Anterior cingulate cortex (tissue), 58 donors: ENCODE measurements at regions not wholly inside any gene's neighbourhood (a gene's known extent, or its start where the extent isn't known, plus 50 kb on each side); places are given as distances from the start of the nearest gene placed in this dataset.

Experiments used
- DNase-seq, 58 donors: peaks; one replicate each; lab custom pipeline; 2025; lab: John Stamatoyannopoulos, UW

DNA sequence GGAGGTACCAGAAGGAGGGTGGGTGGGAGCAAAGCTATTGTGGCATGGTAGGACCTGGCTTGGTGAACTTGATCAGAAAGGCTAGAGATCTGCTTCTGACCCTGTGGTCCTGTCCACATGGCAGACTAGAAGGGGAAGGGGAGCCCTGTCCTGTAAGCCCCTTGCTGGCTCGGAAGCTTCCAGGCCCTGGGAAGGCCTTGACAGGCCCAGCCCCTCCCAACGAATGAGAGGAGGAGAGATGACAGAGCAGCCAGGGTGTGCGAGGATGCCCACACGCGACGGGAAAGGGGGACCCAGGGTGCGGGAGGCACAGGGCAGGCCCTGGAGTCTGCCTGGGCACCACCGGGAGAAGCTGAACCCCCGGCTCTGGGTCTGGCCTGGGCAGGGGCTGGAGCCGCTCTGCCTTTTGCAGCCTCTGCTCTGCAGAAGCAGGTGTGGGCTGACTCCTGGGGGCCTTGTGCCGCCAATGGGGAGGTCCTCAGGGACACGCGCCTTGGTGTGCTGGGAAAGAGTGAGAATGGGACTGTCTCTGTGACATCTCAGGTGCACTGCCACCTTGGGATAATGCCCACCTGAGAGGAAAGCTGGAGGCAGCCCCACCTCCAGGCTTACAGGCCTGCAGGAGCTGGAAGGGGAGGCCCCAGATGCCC lies 1447.5 kb downstream of the BRD1 start:
- DNase-seq = no peak

DNA sequence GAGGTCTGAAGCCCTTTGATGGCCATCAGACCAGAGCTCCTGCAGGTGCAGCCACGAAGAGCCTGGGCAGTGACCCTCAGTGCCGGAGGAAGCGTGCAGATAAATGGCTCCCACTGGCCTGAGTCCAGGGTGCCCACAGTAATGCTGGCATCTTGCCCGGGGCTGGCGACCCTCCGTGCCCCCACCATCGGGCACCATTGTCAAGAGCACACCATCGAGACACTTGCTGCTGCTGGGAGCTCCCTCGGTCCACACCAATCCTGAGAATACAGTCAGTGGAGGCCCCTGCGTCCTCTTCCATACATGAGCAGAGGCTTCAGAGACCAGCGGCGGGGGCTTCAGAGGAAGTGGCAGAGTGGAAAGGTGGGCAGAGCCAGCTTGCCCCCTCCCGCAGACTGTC lies 1448.3 kb downstream of the BRD1 start:
- no peak for DNase-seq

- no peak for DNase-seq
Observed at GRCh38 chr22:48378673-48379072, 1449.0 kb downstream of the BRD1 start.

GRCh38 chr22:48376936-48377712 lies 1450.5 kb downstream of the BRD1 start:
- no peak for DNase-seq

DNA sequence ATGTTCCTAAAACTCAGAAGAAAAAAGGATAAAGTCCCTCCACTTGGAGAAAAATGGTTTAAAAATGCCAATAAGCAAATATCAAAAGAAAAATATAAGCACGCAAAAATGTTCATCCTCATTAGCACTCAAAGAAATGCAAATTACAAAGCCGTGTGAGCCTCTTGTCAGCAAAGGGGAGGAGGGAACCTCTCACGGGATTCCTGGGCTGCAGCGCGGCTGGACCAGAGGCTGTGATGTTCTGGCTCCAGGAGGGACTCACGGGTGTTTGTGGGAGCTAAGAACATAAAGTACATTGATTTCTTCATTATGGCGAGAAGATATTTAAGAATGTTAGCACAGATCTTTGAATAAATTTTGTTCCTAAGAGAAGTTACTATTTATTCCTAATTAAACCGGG lies 1451.2 kb downstream of the BRD1 start:
- no peak for DNase-seq

DNA sequence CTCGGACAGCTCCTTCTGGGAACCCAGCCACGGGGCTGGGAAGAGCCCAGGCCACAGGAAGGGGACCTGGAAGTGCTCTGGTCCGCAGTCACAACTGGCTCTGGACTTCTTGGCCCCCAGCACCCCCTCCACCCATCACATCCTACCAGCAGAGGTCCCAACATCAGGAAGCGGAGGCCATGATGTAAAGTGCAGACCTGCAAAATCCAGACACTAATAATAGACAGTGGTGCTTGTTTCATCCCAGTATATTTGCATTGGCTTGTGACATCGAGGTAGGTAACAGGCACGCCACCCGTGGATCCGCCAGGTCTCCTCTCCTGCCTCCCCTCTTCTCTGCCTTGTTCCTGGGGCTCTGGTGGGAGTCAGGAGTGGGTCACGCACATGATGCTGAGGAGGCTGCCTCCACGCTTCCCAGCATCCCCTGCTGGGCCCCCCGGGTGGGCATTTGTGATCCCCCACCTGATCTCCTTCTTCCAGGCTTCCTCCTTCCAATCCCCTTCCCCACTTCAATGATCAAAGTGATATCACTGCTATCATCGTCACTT lies 1454.0 kb downstream of the BRD1 start:
- DNase-seq = no peak

- DNase-seq = no peak
Observed at GRCh38 chr22:48372390-48372789, 1455.3 kb downstream of the BRD1 start.

DNA sequence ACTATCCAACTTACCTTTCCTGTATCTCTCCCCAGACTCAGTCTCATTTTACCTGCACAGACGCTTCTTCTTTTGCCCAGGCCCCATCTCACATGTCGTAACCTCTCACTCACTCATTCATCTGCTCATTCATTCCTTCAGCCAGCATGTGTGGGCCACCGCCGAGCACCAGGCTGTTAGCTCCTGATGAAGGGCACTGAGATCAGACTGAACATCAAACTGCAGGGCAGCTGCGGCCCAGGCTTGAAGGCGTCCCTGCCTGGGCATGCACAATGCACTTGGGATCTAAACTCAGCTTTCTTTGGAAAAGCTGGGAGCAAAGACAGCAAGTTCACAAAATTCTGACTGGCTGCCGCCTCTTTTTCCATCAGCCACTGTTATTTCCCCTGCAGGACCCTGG lies 1456.3 kb downstream of the BRD1 start:
- DNase-seq = no peak

DNA sequence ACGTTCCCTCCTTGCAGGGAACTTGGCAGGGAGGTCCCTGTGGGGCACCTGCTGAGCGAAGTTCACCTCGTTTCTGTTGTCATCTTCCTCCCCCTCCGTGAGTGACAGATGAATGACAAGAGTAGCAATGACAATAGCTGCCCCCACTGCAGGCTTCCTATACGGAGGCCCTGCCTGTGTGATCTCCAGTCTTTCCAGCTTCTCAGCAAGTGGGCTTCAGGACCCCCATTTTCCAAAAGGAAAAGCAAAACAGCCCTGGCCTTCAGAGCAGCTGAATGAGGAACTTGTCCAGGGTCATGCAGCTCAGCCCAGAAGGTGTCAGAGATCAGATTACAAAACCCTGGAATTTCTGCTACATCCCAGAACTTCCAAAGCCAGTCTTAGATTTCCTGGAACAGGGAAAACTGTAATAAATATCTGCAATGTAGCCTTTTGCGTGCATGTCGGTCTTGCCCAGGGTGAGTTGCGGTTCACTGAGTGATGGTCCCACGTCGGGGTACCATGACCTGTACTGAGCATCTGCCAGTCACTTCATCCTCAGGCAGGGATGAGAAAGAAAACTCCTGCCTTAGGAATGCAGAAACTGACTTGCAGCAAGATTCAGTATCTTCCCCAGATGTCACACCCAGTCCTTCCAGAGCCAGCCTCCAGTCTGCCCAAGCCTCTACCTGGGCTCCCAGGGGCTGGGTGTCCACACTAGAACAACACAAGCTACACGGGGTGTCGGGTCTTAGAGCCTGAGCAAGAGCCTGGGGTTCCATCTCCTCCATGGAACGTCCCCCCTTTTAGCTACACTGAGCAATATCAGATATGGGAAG lies 1457.0 kb downstream of the BRD1 start:
- no peak for DNase-seq

GRCh38 chr22:48369789-48370507 lies 1457.7 kb downstream of the BRD1 start:
- no peak for DNase-seq

DNA sequence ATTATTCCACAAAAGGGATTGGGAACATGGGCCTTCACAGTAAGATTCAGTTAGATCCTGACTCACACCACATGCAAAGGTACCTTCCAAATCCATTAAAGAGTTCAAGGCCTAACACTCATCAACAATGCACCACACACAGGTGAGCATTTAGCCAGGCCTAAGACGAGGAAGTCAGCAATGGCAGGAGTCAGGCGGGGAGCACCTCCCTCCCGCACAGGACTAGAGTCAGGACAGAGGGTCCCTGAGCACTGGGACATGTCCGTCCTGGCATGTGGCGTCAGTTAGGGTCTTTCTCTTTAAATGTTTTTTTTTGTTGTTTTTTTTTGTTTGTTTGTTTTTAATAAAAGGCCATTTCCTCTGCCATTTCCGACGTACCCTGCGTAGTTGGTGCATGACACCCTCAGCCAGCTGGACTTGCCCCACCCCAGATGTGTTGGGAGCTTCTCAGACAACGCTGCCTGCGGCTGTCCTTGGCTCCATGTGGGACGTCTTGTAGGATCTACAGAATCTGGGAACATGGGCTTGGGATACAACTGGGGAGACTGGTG lies 1458.6 kb downstream of the BRD1 start:
- DNase-seq = no peak

DNA sequence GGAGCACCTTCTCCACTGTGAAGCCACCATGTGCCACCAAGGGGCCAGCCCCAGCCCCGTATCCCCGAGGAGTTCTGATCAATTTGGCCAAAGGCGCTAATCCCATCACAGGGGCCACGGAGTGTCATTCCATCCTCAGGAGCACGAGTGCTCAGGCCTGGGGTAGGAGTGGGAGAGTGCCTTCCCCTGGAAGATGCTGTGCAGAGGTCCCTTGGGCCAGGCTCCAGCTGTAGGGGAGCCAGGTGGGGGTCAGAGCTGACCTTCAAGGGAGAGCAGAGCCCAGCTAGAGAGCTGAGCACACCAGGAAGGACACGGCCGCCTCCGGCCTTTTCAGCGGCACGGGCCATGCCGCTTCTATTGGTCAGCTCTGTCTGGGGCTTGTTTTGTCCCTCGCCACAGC lies 1459.9 kb downstream of the BRD1 start:
- no peak for DNase-seq

- no peak for DNase-seq
Observed at GRCh38 chr22:48366591-48366990, 1461.1 kb downstream of the BRD1 start.

GRCh38 chr22:48366056-48366455 lies 1461.6 kb downstream of the BRD1 start:
- no peak for DNase-seq

GRCh38 chr22:48365386-48365785 lies 1462.3 kb downstream of the BRD1 start:
- no peak for DNase-seq

GRCh38 chr22:48362721-48363404 lies 1464.8 kb downstream of the BRD1 start:
- DNase-seq = no peak

GRCh38 chr22:48361099-48361639 lies 1466.5 kb downstream of the BRD1 start:
- no peak for DNase-seq

DNA sequence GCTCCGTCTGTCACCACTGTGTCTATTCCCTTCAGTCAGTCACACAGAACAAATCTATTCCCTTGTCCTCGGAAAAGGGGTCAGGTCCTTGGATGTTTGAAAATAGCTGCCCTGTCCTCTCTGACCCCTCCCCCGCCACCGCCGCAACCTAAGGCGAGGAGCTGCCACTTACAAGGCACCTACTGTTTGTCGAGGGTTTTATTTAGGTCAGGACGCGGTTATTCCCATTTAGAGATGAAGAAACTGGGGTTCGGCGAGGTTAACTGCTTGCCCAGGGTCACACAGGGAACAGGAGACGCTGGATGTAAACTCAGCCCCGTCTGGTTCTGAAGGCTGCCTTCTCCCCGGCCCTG lies 1468.1 kb downstream of the BRD1 start:
- no peak for DNase-seq

DNA sequence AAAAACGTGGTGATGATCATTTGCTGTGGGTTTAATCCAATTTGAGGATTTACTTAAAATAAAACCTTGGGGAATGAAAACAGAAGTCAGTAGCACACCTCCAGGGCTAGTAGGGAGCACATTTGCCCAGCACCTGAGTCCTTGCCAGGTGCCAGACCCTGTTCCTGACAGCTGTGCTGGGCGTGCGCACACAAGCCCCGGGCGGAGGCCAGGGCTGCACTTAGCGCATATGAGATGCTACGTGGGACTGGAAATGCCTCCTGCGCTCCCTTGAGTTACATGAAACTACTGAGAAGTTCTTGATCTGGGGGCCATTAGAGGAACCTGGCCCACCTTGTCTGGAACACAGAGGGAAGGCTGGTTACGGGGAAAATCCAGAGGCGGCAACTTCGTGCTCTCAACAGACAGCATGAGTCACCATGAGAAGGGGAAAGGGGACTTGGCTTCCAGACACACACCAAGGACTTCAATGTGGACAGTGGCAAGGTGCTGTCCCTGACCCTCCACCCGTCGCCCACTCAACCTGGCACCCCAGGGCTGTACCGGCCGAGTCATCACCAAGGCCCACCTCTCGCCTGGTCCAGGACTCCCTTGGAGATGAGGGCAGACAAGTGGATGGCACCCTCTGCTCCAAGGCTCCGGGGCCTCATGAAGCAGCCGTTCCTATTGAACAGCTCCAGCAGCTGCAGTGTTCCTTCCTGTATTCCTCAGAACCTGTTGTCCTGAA lies 1468.6 kb downstream of the BRD1 start:
- no peak for DNase-seq
